SKM-1 treated with dmso at 0.1 percent for 144 hours (cell line): ENCODE measurements at regions not wholly inside any gene's neighbourhood (a gene's known extent, or its start where the extent isn't known, plus 50 kb on each side); places are given as distances from the start of the nearest gene placed in this dataset.

Experiments used
- DNase-seq: peaks from one replicate; lab custom pipeline; 2025; ENCODE audit not compliant: unreplicated experiment; lab: John Stamatoyannopoulos, UW

DNA sequence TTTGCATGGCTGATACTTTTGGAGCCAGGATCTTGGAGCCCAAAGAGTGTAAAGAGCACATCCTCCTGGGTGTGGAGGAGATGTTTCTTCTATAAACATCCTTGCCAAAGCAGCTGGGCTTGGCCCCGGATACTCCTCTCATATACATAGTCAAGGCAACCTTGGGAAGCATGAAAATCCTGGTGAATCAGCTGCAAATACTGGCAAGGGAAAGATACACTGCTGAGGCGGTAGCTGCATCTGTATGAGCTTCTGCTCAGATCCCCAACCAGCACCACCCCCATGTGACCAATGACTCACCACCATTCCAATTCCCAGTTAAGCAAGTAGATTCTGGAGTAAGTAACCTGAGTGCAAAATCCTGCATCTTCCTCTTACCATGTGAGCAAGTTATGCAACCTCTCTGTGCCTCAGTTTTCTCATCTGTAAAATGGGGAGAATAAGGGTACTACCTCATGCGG lies 567.4 kb downstream of the MED13L start:
- no peak for DNase-seq

DNA sequence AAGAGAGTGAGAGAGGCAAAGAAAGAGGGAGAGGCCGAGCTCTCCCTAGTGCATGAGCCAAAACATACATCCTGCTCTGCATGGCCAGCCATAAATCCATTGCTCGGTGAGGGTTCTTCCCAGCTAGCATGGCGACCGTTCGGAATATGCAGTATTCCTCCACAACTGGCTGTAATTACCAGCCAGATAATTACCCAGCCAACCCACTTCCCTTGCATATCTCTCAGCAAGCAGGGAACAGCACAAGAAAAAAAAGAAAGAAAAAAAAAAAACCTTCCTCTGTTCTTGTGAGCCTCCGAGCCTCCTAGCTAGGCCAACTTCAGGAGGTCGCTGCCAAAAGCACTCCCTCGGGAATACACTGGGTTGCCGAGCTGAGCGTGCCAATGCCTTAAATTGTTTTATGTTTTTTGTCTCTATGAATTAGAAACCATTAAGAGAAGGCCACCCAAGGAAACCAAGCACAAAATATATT lies 567.9 kb downstream of the MED13L start:
- no peak for DNase-seq

DNA sequence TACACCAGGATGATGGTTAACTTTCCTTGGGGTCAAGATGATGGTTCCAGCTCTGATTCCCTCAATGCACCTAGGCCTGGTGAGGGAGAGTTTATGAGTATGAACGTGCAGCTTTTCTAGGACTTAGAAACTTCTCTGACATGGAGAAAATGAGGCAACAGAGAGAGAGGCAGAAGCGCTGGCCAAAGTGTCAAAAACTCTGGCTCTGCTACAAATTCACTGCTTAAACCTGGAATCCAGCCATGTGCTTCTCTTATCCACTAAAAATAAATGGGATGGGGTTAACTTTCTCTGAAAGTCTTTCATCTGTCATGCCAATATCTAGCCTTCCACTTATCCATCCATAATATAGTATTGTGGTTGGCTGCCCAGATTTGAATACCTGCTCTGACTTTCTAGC lies 568.7 kb downstream of the MED13L start:
- no peak for DNase-seq

DNA sequence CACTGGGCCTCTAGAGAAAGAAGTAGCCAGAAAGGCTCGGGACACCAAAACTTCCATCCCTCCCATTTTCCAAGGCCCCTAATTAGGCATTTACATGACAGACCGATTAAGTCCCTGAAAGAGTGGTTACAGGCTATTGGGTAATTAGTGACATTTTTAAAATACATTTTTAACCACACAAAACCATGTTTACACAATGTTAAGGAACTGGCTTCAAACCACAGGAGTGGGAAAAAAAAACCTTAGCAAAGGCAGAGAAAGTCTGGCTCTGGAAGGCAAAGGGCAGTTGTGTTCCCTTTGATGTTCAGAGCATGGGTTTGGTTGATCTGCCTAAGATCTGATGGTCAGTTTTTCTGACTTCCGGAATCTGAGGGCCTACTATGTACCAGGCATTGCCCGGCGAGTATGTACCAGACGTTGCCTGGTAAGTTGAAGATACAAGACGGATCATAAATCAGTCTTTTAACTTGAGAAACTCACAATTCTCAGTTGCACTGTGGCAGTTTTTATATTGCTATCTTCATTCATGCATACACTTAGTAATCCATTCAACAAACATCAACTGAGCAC lies 576.5 kb downstream of the MED13L start:
- DNase-seq = no peak

DNA sequence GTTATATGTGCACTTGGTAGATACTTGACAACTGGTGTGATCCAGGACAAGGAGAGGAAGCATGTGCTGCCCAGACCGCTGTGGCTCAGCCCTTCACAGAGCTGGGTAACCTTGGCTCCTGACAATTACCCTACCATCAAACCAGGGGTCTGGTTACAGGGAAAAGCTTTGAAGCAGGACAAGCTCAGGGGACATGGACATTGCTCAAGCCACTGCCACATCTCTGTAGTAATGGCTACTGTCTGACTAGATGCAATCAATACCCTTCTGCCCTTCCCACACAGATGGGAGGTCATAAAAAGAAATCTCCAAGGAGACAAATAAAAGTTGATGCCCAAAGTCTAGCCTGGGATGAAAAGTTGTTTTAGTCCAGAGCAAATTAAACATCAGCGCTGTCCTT lies 577.4 kb downstream of the MED13L start:
- DNase-seq = no peak

DNA sequence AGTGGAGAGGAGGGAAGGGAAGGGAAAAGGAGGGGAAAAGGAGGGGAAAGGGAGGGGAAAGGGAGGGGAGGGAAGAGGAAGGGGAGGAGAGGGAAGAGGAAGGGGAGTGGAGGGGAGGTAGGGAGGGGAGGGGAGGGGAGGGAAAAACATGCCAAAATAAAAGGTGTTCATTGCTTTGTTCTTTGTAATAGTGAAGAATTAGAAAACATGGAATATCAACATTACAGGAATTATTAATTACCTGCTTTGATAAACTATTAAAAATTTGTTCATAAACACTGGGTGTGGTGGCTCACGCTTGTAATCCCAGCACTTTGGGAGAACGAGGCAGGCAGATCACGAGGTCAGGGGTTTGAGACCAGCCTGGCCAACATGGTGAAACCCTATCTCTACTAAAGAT lies 579.2 kb downstream of the MED13L start:
- no peak for DNase-seq

DNA sequence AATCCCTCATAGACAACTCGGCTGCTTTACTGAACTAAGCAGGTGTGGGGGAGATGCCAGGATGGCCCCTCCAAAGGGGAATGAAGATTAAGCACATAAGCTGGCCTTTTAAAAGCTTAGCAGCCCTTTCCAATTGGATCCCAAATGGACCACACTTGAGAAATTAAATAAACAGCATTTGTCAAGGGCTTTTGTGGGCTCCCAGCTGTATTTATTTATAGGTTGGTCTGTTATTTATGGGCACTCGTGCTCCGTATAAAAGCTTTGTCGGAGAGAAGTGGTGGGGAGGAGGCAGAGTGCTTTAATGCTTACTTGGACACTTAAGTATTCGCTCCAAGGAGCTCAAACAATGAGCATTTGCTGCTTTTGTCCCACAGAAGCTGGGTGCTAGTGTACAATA lies 580.2 kb downstream of the MED13L start:
- DNase-seq = no peak

DNA sequence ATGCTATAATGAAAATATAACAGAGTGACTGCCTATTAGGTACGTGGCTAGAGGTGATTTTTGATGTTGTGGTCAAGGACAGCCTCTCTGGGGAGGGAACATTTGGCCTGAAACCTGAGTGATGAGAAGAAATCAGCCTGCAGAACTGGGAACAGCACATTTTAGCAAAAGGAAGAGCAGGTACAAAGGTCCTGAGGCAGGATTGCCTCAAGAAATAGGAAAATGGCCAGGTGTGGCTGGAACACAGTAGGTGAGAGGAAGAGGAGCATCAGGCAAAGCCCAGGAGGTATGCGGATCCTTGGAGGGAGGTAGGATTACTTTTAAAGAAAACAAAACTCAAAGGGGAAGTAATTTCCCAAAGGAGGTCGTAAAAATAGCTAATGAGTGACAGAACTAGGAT lies 582.9 kb downstream of the MED13L start:
- DNase-seq = no peak

DNA sequence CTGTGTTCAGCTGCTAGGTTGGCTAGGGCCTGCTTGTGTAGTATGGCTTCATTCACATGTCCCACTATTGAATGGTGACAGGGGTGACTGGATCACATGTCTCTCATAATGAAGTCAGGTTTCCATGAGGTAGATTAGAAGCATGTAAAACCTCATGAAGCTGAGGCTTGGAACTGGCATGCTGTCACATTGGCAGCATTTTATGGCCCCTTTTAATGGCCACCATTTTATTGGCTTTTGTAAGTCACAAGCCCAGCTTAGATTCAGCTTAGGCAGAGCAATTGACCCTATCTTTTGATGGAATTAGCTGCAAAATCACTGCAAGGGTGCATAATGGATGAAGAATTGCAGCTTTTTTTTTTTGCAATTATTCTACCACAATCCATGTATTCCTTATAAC lies 583.5 kb downstream of the MED13L start:
- no peak for DNase-seq

DNA sequence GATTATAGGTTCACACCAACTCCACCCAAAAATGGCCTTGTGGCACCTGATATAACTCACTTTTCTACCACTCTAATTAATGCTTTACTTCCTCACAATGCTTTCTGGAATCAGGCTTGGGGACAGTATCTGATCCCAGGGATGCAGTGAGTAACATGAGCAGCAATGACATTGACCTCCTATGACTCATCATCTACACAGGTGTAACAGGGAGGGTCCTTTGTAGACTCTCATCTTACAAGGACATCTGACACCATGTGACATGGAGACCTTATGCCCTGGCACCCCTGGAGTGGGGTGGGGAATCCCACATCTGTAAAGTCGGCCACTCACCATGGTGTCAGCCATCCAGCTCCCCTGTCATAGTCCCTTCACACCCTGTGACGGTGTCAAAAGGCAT lies 586.4 kb downstream of the MED13L start:
- DNase-seq = no peak

DNA sequence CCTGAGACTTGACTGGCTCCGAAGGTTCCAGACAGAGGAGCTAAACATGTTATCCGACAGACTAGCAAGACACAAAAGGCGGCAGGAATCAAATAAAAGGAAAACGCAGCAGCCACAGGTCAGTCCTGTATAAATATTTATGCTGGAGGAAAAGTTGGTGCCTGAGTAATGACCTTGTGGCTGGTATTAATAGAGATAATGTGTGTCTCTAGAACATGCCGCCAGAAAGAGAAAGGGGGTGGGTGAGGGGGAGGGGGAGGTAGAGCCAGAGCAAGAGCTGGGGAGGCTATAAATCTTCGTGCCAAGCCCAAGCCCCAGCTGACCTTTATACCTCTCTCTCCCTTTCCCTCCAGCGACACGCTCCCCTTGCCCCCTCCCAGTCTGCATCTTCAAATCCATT lies 590.4 kb downstream of the MED13L start:
- no peak for DNase-seq

DNA sequence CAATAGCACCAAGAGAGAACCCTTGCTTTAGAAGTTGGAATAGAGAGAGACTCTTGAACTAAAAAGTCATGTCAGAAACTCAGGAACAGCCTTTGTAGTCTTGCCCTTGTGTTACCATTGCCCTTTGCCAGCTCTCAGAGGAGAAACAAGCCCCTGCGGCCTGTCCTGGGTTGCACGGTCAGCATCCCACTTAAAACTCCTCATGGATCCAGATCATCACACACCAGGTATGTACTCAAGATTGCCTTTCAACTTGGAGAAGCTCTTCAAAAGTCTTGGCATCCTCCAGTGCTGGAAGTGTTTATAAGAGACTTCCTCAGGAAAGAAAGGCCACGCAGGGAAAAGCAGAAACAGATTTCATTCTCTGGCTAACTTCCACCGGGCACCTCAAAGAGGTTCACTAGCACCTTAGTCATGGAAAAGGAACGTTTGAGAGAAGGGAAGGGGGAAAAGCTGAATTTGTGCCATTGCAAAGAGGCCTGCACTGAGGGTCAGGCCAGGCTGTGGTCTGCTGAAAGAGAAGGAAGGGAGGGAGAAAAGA lies 594.2 kb downstream of the MED13L start:
- DNase-seq = no peak

DNA sequence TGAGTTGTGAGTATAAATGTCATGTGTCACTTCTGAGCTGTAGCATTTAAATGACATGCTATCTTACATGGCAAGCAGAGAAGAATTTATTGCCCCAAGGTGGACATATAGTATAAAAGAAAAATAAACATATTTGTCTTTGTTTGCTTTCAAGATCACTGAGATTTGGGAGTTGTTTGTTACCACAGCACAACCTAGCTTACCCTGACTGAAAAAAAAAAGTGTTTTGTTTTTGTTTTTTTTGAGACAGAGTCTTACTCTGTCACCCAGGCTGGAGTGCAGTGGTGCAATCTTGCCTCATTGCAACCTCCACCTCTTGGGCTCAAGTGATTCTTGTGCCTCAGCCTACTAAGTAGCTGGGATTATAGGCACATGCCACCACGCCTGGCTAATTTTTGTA lies 596.5 kb downstream of the MED13L start:
- no peak for DNase-seq

DNA sequence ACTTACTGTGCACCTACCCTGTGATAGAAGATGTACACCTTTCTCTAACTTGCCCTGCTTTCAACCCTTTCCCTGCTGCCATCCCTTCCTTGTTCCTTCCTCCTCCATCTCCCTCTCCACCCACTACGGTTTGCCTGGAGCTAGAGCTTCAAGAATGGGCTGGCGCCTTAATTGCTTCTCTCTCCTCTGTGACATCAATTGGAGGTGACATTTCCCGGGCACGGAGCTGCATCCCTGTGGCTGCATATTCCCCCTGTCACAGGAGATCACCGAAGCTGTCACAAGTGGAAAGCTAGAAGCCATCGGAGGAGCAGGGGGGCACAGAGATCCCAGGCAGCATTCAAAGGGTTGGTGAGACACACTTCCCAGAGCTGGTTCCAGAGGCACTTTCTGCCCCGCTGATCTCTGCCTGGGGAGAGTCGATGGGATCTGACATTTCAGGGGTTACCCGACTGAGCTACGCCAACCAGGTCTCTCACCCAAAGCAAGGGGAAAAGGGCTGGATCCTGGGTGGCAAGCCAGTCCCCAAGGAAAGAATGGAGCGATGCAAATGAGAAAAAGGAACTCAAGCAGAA lies 604.9 kb downstream of the MED13L start:
- DNase-seq = no peak

DNA sequence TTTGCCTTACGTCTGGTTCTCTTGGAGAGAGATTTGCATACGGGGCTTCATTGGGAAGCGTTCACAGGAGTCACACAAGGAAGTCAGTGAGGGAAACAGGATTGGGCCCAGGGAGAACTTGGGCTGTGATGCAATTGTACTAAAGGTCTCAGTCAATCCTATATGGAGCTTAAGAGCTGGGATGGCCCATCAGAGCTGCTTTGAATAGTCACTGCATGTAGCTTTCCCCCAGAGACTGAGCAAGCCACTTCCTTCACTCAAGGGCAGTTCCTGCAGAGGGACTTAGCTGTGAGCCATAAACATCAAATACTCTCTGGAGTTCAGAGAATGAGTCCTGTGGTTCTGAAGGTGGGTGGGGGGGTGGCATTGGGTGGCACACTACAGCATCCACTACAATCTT lies 605.4 kb downstream of the MED13L start:
- DNase-seq = no peak

DNA sequence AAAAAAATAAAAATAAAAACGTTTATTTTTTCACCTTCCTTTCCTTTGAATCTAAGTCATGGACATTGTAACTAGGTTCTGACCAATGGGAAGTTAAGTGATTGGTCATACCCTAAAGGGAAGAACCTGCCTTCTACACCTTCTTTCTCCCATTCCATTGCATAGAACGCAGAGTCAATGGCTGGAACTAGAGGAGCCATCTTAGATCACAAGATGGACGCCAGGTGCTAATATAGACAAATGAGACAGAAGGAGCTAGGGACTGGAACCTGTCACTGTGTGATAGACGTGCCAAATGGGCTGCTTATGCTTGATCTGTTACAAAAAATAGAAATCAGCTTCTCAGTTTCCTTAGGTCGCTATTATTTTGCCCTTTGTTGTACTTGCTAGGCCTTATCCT lies 606.6 kb downstream of the MED13L start:
- DNase-seq = no peak

DNA sequence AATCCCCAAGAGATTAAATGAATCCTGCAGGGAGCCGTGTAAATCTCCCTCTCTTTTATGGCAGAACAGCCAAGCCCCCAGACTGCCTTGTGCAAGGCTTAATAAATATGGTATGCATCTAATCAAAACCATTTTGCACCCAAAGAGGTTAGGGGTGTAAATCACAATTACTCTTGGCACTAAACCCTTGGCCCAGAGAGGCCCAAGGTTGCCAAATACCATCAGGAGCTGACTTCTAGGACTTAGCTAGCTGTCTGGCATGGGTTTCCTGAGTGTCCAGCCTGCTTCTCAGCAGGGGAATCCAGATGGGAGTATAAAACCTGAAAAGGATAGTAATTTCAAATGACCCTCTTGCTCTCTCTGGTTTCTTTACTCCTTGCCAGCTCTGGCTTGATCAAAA lies 610.4 kb downstream of the MED13L start:
- no peak for DNase-seq

DNA sequence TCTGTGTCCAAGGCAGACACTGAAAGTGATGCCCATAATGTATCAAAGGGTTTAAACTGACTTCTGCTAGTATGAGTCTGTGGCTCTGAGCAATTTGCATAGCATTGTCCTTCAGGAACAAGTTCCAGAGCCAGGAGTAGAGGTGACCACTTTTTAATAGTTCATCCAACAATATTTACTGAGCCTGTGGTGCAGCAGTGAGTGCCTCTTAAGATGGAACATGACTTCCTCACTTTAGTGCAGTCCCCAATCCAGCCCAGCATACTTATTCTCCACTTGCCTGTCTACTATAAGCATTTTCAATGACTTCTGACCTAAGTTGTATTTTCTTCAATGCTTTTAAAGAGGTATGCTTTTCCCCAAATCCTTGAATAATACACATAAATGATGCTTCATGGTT lies 611.3 kb downstream of the MED13L start:
- no peak for DNase-seq

DNA sequence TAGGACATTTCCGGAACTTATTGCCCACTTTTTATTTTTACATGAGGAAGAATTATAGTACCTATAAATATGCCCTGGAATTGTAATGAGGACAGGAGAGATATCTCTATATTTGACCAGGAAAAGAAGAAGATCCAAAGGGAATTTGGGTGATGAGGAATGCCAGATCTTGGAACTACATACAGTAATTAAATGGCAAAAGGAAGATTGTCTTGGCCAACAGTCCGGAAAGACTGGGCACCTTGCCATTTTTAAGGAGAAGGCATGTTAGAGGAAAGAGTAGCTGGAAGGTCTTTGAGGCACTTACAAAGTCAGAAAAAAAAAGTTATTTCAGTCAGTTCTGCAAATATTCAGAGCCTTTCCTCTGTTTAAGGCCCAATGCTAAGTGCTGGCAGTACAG lies 616.4 kb downstream of the MED13L start:
- DNase-seq = no peak

DNA sequence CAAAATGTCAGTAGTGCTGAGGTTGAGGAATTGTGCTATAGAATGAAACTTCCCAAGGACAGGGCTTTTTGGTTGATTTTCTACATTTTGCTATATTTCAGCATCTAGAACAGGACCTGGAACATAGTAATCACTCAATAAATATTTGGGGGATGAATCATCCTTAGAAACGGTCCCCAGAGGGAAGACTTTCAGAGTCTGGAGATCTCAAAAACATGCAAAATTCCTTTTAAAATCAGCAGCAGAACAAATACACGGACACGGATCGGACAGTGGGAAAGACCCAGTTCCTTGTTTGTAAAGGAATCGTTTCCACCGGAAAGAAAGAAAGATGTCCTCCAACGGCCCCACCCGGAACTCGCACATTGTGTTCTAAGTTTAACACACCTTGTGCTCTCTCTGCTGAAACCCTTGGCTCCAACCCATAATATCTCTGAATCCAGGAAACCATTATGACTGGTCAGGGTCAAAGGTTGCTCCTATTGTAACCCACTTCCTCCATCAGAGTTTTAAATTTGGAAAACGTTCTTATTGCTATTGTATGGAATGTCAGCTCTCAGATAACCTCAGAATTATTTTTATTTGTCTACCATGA lies 617.2 kb downstream of the MED13L start:
- no peak for DNase-seq

DNA sequence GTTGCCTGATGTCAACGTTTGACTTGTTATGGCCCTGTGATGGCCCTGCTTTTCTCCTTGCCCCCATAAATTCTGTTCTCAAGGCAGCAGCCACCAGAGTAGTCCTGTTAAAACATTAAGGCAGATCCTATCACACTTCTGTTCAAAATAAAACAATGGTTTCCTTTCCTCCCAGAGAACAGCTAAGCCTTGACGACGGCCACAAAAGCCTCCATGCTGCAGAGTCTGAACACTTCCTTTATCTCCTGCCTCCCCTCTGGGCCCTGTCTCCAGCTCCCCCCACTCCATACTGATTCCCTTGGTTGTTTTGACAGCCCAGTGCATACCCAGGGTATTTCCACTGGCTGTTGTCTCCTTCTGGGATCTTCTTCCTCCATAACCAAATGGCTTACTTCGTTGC lies 618.1 kb downstream of the MED13L start:
- DNase-seq = no peak
